GM12878 (cell line): ENCODE measurements at regions not wholly inside any gene's neighbourhood (a gene's known extent, or its start where the extent isn't known, plus 50 kb on each side); places are given as distances from the start of the nearest gene placed in this dataset.

Experiments
- CTCF ChIP-seq, 3 experiments: IDR thresholded peaks in 2 of 3; conservative IDR thresholded peaks in 1 of 3; 2 replicates each; pipeline ENCODE4 v1.5.1; 2011; ENCODE audit warnings: low read depth in 3 of 3, low read length in 3 of 3, mild to moderate bottlenecking in 3 of 3, control low read depth in 2 of 3, moderate library complexity in 2 of 3, inconsistent platforms in 1 of 3, mixed read lengths in 1 of 3; ENCODE audit not compliant: control insufficient read depth in 2 of 3, insufficient read depth in 1 of 3; ENCODE audit errors: extremely low read depth in 1 of 3
- FOXK2 ChIP-seq: fragments of 450-650 bp; IDR thresholded peaks from 2 replicates; pipeline ENCODE4 v1.6.1; 2017; ENCODE audit warnings: mild to moderate bottlenecking, moderate library complexity
- PBX3 ChIP-seq: IDR thresholded peaks from 2 replicates; pipeline ENCODE4 v1.6.1; 2011; ENCODE audit warnings: mild to moderate bottlenecking, low read depth, low read length, moderate library complexity; ENCODE audit not compliant: insufficient replicate concordance
- POLR2A ChIP-seq: IDR thresholded peaks from 2 replicates; pipeline ENCODE4 v1.6.1; 2011; ENCODE audit warnings: low read depth, mild to moderate bottlenecking, low read length
- RAD51 ChIP-seq: fragments of 450-650 bp; IDR thresholded peaks from 2 replicates; pipeline ENCODE4 v1.6.1; 2016; ENCODE audit warnings: moderate library complexity, mild to moderate bottlenecking, inconsistent platforms
- RCOR1 ChIP-seq: conservative IDR thresholded peaks from 2 replicates; pipeline ENCODE4 v1.6.1; 2012; ENCODE audit warnings: low read depth, low read length, improper control_type of control experiment
- SMC3 ChIP-seq: IDR thresholded peaks from 2 replicates; pipeline ENCODE4 v1.6.1; 2011; ENCODE audit warnings: low read length, improper control_type of control experiment, borderline replicate concordance
- ZSCAN29 ChIP-seq: fragments of 450-650 bp; IDR thresholded peaks from 2 replicates; pipeline ENCODE4 v1.6.1; 2017; ENCODE audit warnings: mild to moderate bottlenecking, moderate library complexity

- no peak for TF ChIP-seq FOXK2
- no peak for TF ChIP-seq RAD51
- TF ChIP-seq SMC3, result no peak
- TF ChIP-seq PBX3, result no peak
- TF ChIP-seq CTCF (IDR thresholded peaks at IDR 0.05 in 2 of 3, conservative IDR thresholded peaks at IDR 0.05 in 1 of 3; ENCODE audit: control insufficient read depth in 2 of 3, extremely low read depth in 1 of 3, insufficient read depth in 1 of 3, low read depth in 3 of 3, low read length in 3 of 3), result no peak
- TF ChIP-seq POLR2A, result no peak
- no peak for TF ChIP-seq RCOR1
- no peak for TF ChIP-seq ZSCAN29
These were observed 1001.1 kb upstream of the GJE1 start for GRCh38 chr6:141131616-141132015.
